SJSA1 (cell line): ENCODE measurements at regions not wholly inside any gene's neighbourhood (a gene's known extent, or its start where the extent isn't known, plus 50 kb on each side); places are given as distances from the start of the nearest gene placed in this dataset.

Experiments used
- DNase-seq, 2 experiments: peaks; one replicate each; pipeline ENCODE4 v3.0.0-alpha.2; 2015 to 2020; ENCODE audit warnings: low spot score in 2 of 2, low read depth in 1 of 2
- H3K27ac ChIP-seq: fragments of 250-450 bp; sonication (Bioruptor Pico); 2 replicates; pipeline ENCODE4 v1.5.1; 2020; ENCODE audit warnings: mild to moderate bottlenecking, moderate library complexity
- H3K27me3 ChIP-seq: fragments of 250-450 bp; sonication (Bioruptor Pico); replicated peaks from 2 replicates; pipeline ENCODE4 v1.5.1; 2020; ENCODE audit warnings: mild to moderate bottlenecking, moderate library complexity
- H3K36me3 ChIP-seq: fragments of 250-450 bp; sonication (Bioruptor Pico); 2 replicates; pipeline ENCODE4 v1.5.1; 2020; ENCODE audit warnings: mild to moderate bottlenecking
- H3K4me1 ChIP-seq: fragments of 250-450 bp; sonication (Bioruptor Pico); replicated peaks from 2 replicates; pipeline ENCODE4 v1.6.1; 2021; ENCODE audit warnings: mild to moderate bottlenecking
- H3K4me3 ChIP-seq: fragments of 250-450 bp; sonication (Bioruptor Pico); 2 replicates; pipeline ENCODE4 v1.5.1; 2020; ENCODE audit warnings: mild to moderate bottlenecking
- H3K9me3 ChIP-seq: fragments of 250-450 bp; sonication (Bioruptor Pico); replicated peaks from 2 replicates; pipeline ENCODE4 v1.5.1; 2020; ENCODE audit warnings: mild to moderate bottlenecking

GRCh38 chr22:47923011-47923427, 1160.6 kb downstream of the TBC1D22A start:
- H3K4me3 ChIP-seq, result no peak overlapping the region
- no peak for DNase-seq
- H3K9me3 ChIP-seq, result no peaks in the 10 kb centered on the region
- H3K36me3 ChIP-seq, result no peaks in the 10 kb centered on the region
- H3K4me1 ChIP-seq, result no peaks in the 10 kb centered on the region
- no peaks in the 10 kb centered on the region for H3K27me3 ChIP-seq
- no peak overlapping the region for H3K27ac ChIP-seq

- no peak for DNase-seq
- no peak overlapping the region for H3K4me3 ChIP-seq
- H3K9me3 ChIP-seq, result no peaks in the 10 kb centered on the region
These were observed 1159.5 kb downstream of the TBC1D22A start for GRCh38 chr22:47921906-47922305.

GRCh38 chr22:47920380-47920959, 1158.0 kb downstream of the TBC1D22A start:
- H3K4me1 ChIP-seq, result no peaks in the 10 kb centered on the region

More at GRCh38 chr22:47921906-47922305, 1159.5 kb downstream of the TBC1D22A start:
- Histone ChIP-seq H3K36me3 (no peaks in the 10 kb centered on the region), H3K27ac (no peak overlapping the region), H3K27me3 (no peaks in the 10 kb centered on the region), H3K4me1 (no peaks in the 10 kb centered on the region)

GRCh38 chr22:47919893-47920292, 1157.4 kb downstream of the TBC1D22A start:
- Histone ChIP-seq H3K36me3 (no peaks in the 10 kb centered on the region), H3K27me3 (no peaks in the 10 kb centered on the region), H3K4me3 (no peak overlapping the region), H3K9me3 (no peaks in the 10 kb centered on the region), H3K4me1 (no peaks in the 10 kb centered on the region), H3K27ac (no peak overlapping the region)
- DNase-seq, result no peak

More at GRCh38 chr22:47920380-47920959, 1158.0 kb downstream of the TBC1D22A start:
- Histone ChIP-seq H3K9me3 (no peaks in the 10 kb centered on the region), H3K4me3 (no peak overlapping the region), H3K27ac (no peak overlapping the region), H3K27me3 (no peaks in the 10 kb centered on the region), H3K36me3 (no peaks in the 10 kb centered on the region)
- DNase-seq, result no peak

- H3K27me3 ChIP-seq, result no peaks in the 10 kb centered on the region
- DNase-seq, result no peak
- no peak overlapping the region for H3K27ac ChIP-seq
- no peaks in the 10 kb centered on the region for H3K9me3 ChIP-seq
- no peak overlapping the region for H3K4me3 ChIP-seq
- H3K36me3 ChIP-seq, result no peaks in the 10 kb centered on the region
- H3K4me1 ChIP-seq, result no peaks in the 10 kb centered on the region
These were observed 1156.6 kb downstream of the TBC1D22A start for GRCh38 chr22:47919001-47919441.

- no peak for DNase-seq
- H3K27me3 ChIP-seq, result no peaks in the 10 kb centered on the region
These were observed 1155.9 kb downstream of the TBC1D22A start for GRCh38 chr22:47918276-47918921.

GRCh38 chr22:47914481-47915097, 1152.1 kb downstream of the TBC1D22A start:
- H3K36me3 ChIP-seq, result no peaks in the 10 kb centered on the region
- no peak for DNase-seq

More at GRCh38 chr22:47918276-47918921, 1155.9 kb downstream of the TBC1D22A start:
- Histone ChIP-seq H3K36me3 (no peaks in the 10 kb centered on the region), H3K9me3 (no peaks in the 10 kb centered on the region), H3K4me1 (no peaks in the 10 kb centered on the region), H3K4me3 (no peak overlapping the region), H3K27ac (no peak overlapping the region)

GRCh38 chr22:47902646-47903180, 1140.3 kb downstream of the TBC1D22A start:
- no peak for DNase-seq
- H3K9me3 ChIP-seq, result no peaks in the 10 kb centered on the region

More at GRCh38 chr22:47914481-47915097, 1152.1 kb downstream of the TBC1D22A start:
- Histone ChIP-seq H3K27ac (no peak overlapping the region), H3K4me1 (no peaks in the 10 kb centered on the region), H3K4me3 (no peak overlapping the region), H3K9me3 (no peaks in the 10 kb centered on the region), H3K27me3 (no peaks in the 10 kb centered on the region)

GRCh38 chr22:47901911-47902310, 1139.5 kb downstream of the TBC1D22A start:
- Histone ChIP-seq H3K27ac (no peak overlapping the region), H3K9me3 (no peaks in the 10 kb centered on the region), H3K27me3 (no peaks in the 10 kb centered on the region; the same call in 1 of the 2 replicates), H3K4me3 (no peak overlapping the region), H3K36me3 (no peaks in the 10 kb centered on the region), H3K4me1 (no peaks in the 10 kb centered on the region)
- no peak for DNase-seq

More at GRCh38 chr22:47902646-47903180, 1140.3 kb downstream of the TBC1D22A start:
- H3K4me1 ChIP-seq, result no peaks in the 10 kb centered on the region
- no peaks in the 10 kb centered on the region for H3K36me3 ChIP-seq
- H3K27me3 ChIP-seq, result no peaks in the 10 kb centered on the region; the same call in 1 of the 2 replicates
- no peak overlapping the region for H3K27ac ChIP-seq
- no peak overlapping the region for H3K4me3 ChIP-seq

GRCh38 chr22:47899894-47900293, 1137.4 kb downstream of the TBC1D22A start:
- no peaks in the 10 kb centered on the region for H3K4me1 ChIP-seq
- no peak overlapping the region for H3K4me3 ChIP-seq
- H3K36me3 ChIP-seq, result no peaks in the 10 kb centered on the region
- H3K27me3 ChIP-seq, result no peaks in the 10 kb centered on the region
- no peaks in the 10 kb centered on the region for H3K9me3 ChIP-seq
- DNase-seq, result no peak
- H3K27ac ChIP-seq, result no peak overlapping the region

- no peaks in the 10 kb centered on the region for H3K27me3 ChIP-seq
- no peaks in the 10 kb centered on the region for H3K9me3 ChIP-seq
- no peak overlapping the region for H3K4me3 ChIP-seq
- no peak for DNase-seq
- H3K4me1 ChIP-seq, result no peaks in the 10 kb centered on the region
- no peaks in the 10 kb centered on the region for H3K36me3 ChIP-seq
- no peak overlapping the region for H3K27ac ChIP-seq
These were observed 1136.5 kb downstream of the TBC1D22A start for GRCh38 chr22:47898946-47899345.

GRCh38 chr22:47891609-47892008, 1129.2 kb downstream of the TBC1D22A start:
- Histone ChIP-seq H3K27me3 (no peaks in the 10 kb centered on the region), H3K36me3 (no peaks in the 10 kb centered on the region), H3K4me1 (no peaks in the 10 kb centered on the region), H3K27ac (no peak overlapping the region), H3K9me3 (no peaks in the 10 kb centered on the region), H3K4me3 (no peak overlapping the region)
- DNase-seq, result no peak

- Histone ChIP-seq H3K36me3 (no peaks in the 10 kb centered on the region), H3K27ac (no peak overlapping the region), H3K27me3 (no peaks in the 10 kb centered on the region), H3K4me3 (no peak overlapping the region), H3K9me3 (no peaks in the 10 kb centered on the region), H3K4me1 (no peaks in the 10 kb centered on the region)
- DNase-seq, result no peak
These were observed 1126.4 kb downstream of the TBC1D22A start for GRCh38 chr22:47888817-47889216.

GRCh38 chr22:47884775-47885174, 1122.3 kb downstream of the TBC1D22A start:
- H3K4me3 ChIP-seq, result no peak overlapping the region
- H3K27me3 ChIP-seq, result no peaks in the 10 kb centered on the region
- H3K36me3 ChIP-seq, result no peaks in the 10 kb centered on the region
- no peak for DNase-seq
- no peaks in the 10 kb centered on the region for H3K4me1 ChIP-seq
- H3K27ac ChIP-seq, result no peak overlapping the region
- H3K9me3 ChIP-seq, result no peaks in the 10 kb centered on the region
